DOHH2 (cell line): ENCODE measurements at regions not wholly inside any gene's neighbourhood (a gene's known extent, or its start where the extent isn't known, plus 50 kb on each side); places are given as distances from the start of the nearest gene placed in this dataset.

Experiments used
- H3F3A ChIP-seq: fragments of 200-600 bp; sonication (generic), shearing (Covaris generic); 2 replicates; pipeline ENCODE4 v1.6.0; 2016; ENCODE audit warnings: antibody characterized with exemption, mild to moderate bottlenecking; ENCODE audit not compliant: control insufficient read depth, insufficient read depth
- H3K27ac ChIP-seq: fragments of 200-600 bp; sonication (generic); 2 replicates; pipeline ENCODE4 v1.5.1; 2014; ENCODE audit warnings: low read depth, mild to moderate bottlenecking, low read length, moderate library complexity
- H3K27me3 ChIP-seq: fragments of 200-600 bp; sonication (generic); 2 replicates; pipeline ENCODE4 v1.6.1; 2014; ENCODE audit warnings: mild to moderate bottlenecking, low read length, mixed read lengths; ENCODE audit not compliant: control insufficient read depth
- H3K36me3 ChIP-seq: fragments of 200-600 bp; sonication (generic); 2 replicates; pipeline ENCODE4 v1.6.1; 2014; ENCODE audit warnings: mild to moderate bottlenecking, low read length, moderate library complexity, mixed read lengths; ENCODE audit not compliant: control insufficient read depth
- H3K4me1 ChIP-seq: fragments of 200-600 bp; sonication (generic); 2 replicates; pipeline ENCODE4 v1.6.1; 2014; ENCODE audit warnings: mild to moderate bottlenecking, low read length, mixed read lengths; ENCODE audit not compliant: control insufficient read depth
- H3K4me2 ChIP-seq: fragments of 200-600 bp; sonication (generic); 2 replicates; pipeline ENCODE4 v1.6.0; 2014; ENCODE audit warnings: mild to moderate bottlenecking, low read length, moderate library complexity
- H3K4me3 ChIP-seq: fragments of 200-600 bp; sonication (generic); 2 replicates; pipeline ENCODE4 v1.5.1; 2014; ENCODE audit warnings: mild to moderate bottlenecking, low read length, mixed read lengths
- H3K79me2 ChIP-seq: fragments of 200-600 bp; sonication (generic); 2 replicates; pipeline ENCODE4 v1.6.1; 2014; ENCODE audit warnings: mild to moderate bottlenecking, low read length, mixed read lengths; ENCODE audit not compliant: control insufficient read depth
- H3K9me2 ChIP-seq: fragments of 200-600 bp; sonication (generic); replicated peaks from 2 replicates; pipeline ENCODE4 v1.6.1; 2014; ENCODE audit warnings: mild to moderate bottlenecking, low read length, mixed read lengths; ENCODE audit not compliant: control insufficient read depth
- H3K9me3 ChIP-seq: fragments of 200-600 bp; sonication (generic); 2 replicates; pipeline ENCODE4 v1.6.1; 2014; ENCODE audit warnings: antibody characterized with exemption, low read length, mixed read lengths; ENCODE audit not compliant: control insufficient read depth, insufficient read depth
- H4K20me1 ChIP-seq: fragments of 200-600 bp; sonication (generic); 2 replicates; pipeline ENCODE4 v1.6.0; 2014; ENCODE audit warnings: low read depth, mild to moderate bottlenecking, antibody characterized with exemption, low read length, moderate library complexity; ENCODE audit not compliant: control insufficient read depth, insufficient read depth
- CTCF ChIP-seq: fragments of 200-600 bp; sonication (generic); IDR thresholded peaks from one replicate; pipeline ENCODE4 v1.5.1; 2014; ENCODE audit warnings: antibody characterized with exemption, mild to moderate bottlenecking, low read depth, low read length; ENCODE audit not compliant: poor library complexity, severe bottlenecking
- EZH2phosphoT487 ChIP-seq: fragments of 200-600 bp; sonication (generic); IDR thresholded peaks from 2 replicates; pipeline ENCODE4 v1.6.1; 2017; ENCODE audit warnings: borderline replicate concordance, mild to moderate bottlenecking, antibody characterized with exemption, low read length, moderate library complexity, mixed read lengths

DNA sequence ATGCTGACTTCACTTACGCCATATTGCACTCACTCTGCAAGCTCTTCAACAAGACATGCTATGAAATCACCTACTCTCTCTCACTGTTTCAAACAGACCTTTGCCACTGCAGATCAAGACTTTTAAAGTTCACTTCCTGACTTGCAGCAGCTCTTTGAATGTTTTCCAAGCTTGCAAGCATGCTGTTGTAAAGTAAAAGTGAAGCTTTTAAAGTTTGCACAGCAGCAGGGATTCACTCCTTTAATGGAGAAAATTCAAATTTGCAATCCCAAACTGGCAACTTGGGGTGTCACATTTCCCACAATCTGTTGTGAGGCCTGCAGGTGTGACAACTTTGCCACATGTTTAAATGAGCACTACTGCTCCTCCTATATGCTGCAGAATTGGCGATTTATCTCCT is 270.9 kb downstream of the ALX1 start:
- no peaks in the 10 kb centered on the region for H3K4me1 ChIP-seq
- H3K9me2 ChIP-seq: no peaks in the 10 kb centered on the region; the same call in 1 of the 2 replicates
- H3K36me3 ChIP-seq: no peaks in the 10 kb centered on the region
- H3K4me2 ChIP-seq: no peak overlapping the region
- H3K9me3 ChIP-seq: no peaks in the 10 kb centered on the region
- no peak overlapping the region for H3K27ac ChIP-seq
- no peaks in the 10 kb centered on the region for H4K20me1 ChIP-seq
- no peaks in the 10 kb centered on the region for H3F3A ChIP-seq
- TF ChIP-seq CTCF: no peak
- TF ChIP-seq EZH2phosphoT487: no peak
- H3K4me3 ChIP-seq: no peak overlapping the region
- H3K27me3 ChIP-seq: no peaks in the 10 kb centered on the region; the same call in 1 of the 2 replicates
- H3K79me2 ChIP-seq: no peaks in the 10 kb centered on the region

DNA sequence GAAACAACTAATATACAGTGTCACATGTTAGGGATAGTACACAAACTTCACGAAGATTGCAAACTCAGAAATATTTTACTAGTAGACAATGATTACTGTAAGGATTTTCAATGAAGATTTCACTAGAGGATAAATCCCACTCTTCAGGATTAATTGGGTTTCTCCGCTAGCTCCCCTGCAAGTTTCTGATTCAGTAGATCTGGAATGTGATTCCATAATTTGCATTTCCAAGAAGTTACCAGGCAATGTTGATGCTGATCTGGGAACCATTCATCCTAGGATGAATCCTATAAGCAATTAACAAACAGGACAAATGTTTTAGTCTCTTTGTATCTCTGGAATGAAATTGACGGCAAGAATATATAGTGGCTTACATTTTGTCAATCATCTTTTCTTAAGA is 272.4 kb downstream of the ALX1 start:
- Histone ChIP-seq H3K4me3 (no peak overlapping the region), H3K36me3 (no peaks in the 10 kb centered on the region), H3K27ac (no peak overlapping the region), H4K20me1 (no peaks in the 10 kb centered on the region), H3F3A (no peaks in the 10 kb centered on the region), H3K27me3 (no peaks in the 10 kb centered on the region), H3K9me3 (no peaks in the 10 kb centered on the region), H3K4me1 (no peaks in the 10 kb centered on the region), H3K79me2 (no peaks in the 10 kb centered on the region), H3K9me2 (no peaks in the 10 kb centered on the region; the same call in 1 of the 2 replicates), H3K4me2 (no peak overlapping the region)
- TF ChIP-seq EZH2phosphoT487: no peak
- TF ChIP-seq CTCF: no peak

DNA sequence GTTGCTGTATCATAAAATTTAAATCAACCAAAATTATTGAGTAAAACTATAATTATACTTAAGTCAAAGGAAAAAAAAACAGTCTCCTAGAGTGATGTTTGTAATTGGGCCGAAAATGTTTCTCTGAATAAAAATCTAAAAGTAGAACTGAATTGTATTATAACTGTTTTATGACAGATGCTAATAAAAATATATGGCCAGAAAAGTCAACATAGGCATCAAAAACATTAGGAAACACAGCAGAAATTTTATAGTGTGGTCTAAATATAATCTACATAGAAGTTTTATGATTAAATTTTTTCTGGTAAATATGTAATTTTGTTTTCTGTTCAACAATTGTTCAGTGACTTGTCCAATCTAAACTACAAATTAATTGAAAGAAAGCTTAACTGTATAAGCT is 277.8 kb downstream of the ALX1 start:
- H3K9me3 ChIP-seq: no peaks in the 10 kb centered on the region
- H4K20me1 ChIP-seq: no peaks in the 10 kb centered on the region
- H3K4me3 ChIP-seq: no peak overlapping the region
- H3K36me3 ChIP-seq: no peaks in the 10 kb centered on the region
- H3K27ac ChIP-seq: no peak overlapping the region
- H3F3A ChIP-seq: no peaks in the 10 kb centered on the region
- H3K27me3 ChIP-seq: no peaks in the 10 kb centered on the region
- H3K9me2 ChIP-seq: no peaks in the 10 kb centered on the region; the same call in 1 of the 2 replicates
- H3K4me2 ChIP-seq: no peak overlapping the region
- H3K4me1 ChIP-seq: no peaks in the 10 kb centered on the region
- TF ChIP-seq EZH2phosphoT487 (no peak), CTCF (no peak)
- no peaks in the 10 kb centered on the region for H3K79me2 ChIP-seq
